ENCODE measurements at regions not wholly inside any gene's neighbourhood (a gene's known extent, or its start where the extent isn't known, plus 50 kb on each side); places are given as distances from the start of the nearest gene placed in this dataset.

GRCh38 chr16:86142801-86143236, 243.9 kb downstream of the IRF8 start:
- TF ChIP-seq CTCF (IDR thresholded peaks at IDR 0.05; ENCODE audit: low read length) (no peak), EZH2phosphoT487 (IDR thresholded peaks at IDR 0.05; ENCODE audit: low read length) (no peak), EZH2 (optimal IDR thresholded peaks at IDR 0.05; ENCODE audit: low read depth, low read length) (no peak)
